Thyroid gland (tissue), 4 donors: ENCODE measurements at regions not wholly inside any gene's neighbourhood (a gene's known extent, or its start where the extent isn't known, plus 50 kb on each side); places are given as distances from the start of the nearest gene placed in this dataset.

Experiments
- DNase-seq, 2 donors: peaks; one replicate each; pipeline ENCODE4 v3.0.0-alpha.2; 2019
- H3K27ac ChIP-seq, 3 donors: fragments of 200-600 bp; sonication (generic); 1 replicate in 2 of 3; 2 replicates in 1 of 3; pipeline ENCODE4 v1.5.1; 2016 to 2019; ENCODE audit warnings: mild to moderate bottlenecking in 1 of 3, moderate library complexity in 1 of 3
- H3K27me3 ChIP-seq: fragments of 200-600 bp; sonication (generic); one replicate; pipeline ENCODE4 v1.5.1; 2019
- H3K36me3 ChIP-seq, 2 donors: fragments of 200-600 bp; sonication (generic); one replicate each; pipeline ENCODE4 v1.5.1; 2016 to 2019
- H3K4me1 ChIP-seq, 2 donors: fragments of 200-600 bp; sonication (generic); one replicate each; pipeline ENCODE4 v1.5.1; 2017 to 2019
- H3K4me3 ChIP-seq, 3 donors: fragments of 200-600 bp; sonication (generic); replicated peaks in 1 of 3; 1 replicate in 2 of 3; 2 replicates in 1 of 3; pipeline ENCODE4 v1.5.1; 2016; ENCODE audit warnings: mild to moderate bottlenecking in 1 of 3
- H3K9me3 ChIP-seq: fragments of 200-600 bp; sonication (generic); one replicate; pipeline ENCODE4 v1.5.1; 2017
- CTCF ChIP-seq, 6 experiments: fragments of 200-600 bp in 3 of 6; fragments of 450-650 bp in 3 of 6; sonication (generic) in 3 of 6; IDR thresholded peaks; one replicate each; pipeline ENCODE4 v1.5.1; 2016 to 2019; ENCODE audit warnings: antibody characterized with exemption in 6 of 6, mild to moderate bottlenecking in 2 of 6, inconsistent platforms in 1 of 6, moderate library complexity in 1 of 6
- POLR2A ChIP-seq, 2 donors: fragments of 450-650 bp; IDR thresholded peaks; one replicate each; pipeline ENCODE4 v1.6.1; 2017; ENCODE audit warnings: antibody characterized with exemption in 2 of 2, mild to moderate bottlenecking in 2 of 2, moderate library complexity in 1 of 2
- WGBS, 2 donors: methylation state at CpG; one replicate each; pipeline ENCODE4 v1.1.5; 2017; 5-methylcytosine and 5-hydroxymethylcytosine counted together
- intact Hi-C: fragments of 100-400 bp; cut with DNase I; formaldehyde crosslinking; loops from one replicate; pipeline ENCODE4 v1.15.1; 2023

DNA sequence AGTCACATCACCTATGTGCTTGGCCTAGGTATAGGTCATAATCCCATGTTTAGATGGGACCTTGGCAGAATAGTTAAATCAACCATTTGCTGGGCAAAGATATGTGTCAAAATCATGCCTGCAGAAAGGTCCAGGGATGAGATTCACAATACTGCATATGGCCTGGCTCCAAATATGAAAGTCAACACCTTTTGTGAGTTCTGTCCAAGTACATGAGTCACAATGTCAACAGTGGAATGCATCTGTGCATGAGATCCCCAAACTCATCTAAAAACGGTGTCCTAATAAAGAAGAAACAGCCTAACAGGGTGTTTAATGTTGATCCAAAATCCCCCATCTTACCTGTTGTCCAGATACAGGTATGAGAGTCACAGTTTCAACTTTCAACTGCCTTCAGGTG lies 1847.5 kb downstream of the TP53TG3F start:
- Histone ChIP-seq H3K4me1 (no peaks in the 10 kb centered on the region), H3K36me3 (no peaks in the 10 kb centered on the region), H3K4me3 (no peak overlapping the region), H3K27ac (no peak overlapping the region), H3K27me3 (no peaks in the 10 kb centered on the region), H3K9me3 (no peaks in the 10 kb centered on the region)
- no peak for DNase-seq
- intact Hi-C loops = no loop called here
- WGBS, 2 donors = 13 to 14% methylated on average over 1 of the region's 1 CpG
- TF ChIP-seq POLR2A (IDR thresholded peaks at IDR 0.05) = no peak
- no peak for TF ChIP-seq CTCF (IDR thresholded peaks at IDR 0.05)

DNA sequence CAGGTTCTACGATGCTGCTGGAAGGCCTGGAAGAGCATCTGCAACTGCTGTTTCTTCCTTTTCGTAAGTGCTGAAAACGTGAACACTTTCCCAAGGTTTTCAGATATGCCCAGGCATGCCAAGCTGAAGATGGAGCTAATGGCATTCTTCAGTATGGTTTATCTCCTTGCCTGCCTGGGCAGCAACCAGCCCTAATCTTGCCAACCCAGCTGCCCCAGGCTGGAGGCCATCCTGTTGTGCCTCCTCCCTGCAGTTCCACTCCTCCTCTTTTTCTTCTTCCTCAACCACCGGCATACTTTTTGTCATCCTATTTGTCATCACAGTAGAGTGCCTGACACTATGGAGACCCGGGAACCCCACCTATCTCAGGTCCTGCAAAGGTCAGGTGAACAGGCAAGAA lies 1849.3 kb downstream of the TP53TG3F start:
- Histone ChIP-seq H3K4me1 (no peaks in the 10 kb centered on the region), H3K27me3 (no peaks in the 10 kb centered on the region), H3K9me3 (no peaks in the 10 kb centered on the region), H3K27ac (no peak overlapping the region), H3K4me3 (no peak overlapping the region), H3K36me3 (no peaks in the 10 kb centered on the region)
- no peak for TF ChIP-seq POLR2A (IDR thresholded peaks at IDR 0.05)
- no peak for TF ChIP-seq CTCF (IDR thresholded peaks at IDR 0.05)
- DNase-seq = no peak
- intact Hi-C loops = no loop called here
- 64 to 66% methylated on average over 5 of the region's 5 CpGs for WGBS, 2 donors

- WGBS, 2 donors = 77 to 83% methylated on average over 3 of the region's 3 CpGs
- H3K9me3 ChIP-seq = no peaks in the 10 kb centered on the region
- no peaks in the 10 kb centered on the region for H3K27me3 ChIP-seq
- TF ChIP-seq POLR2A (IDR thresholded peaks at IDR 0.05) (no peak), CTCF (IDR thresholded peaks at IDR 0.05) (no peak)
- no peak overlapping the region for H3K27ac ChIP-seq
- no peaks in the 10 kb centered on the region for H3K4me1 ChIP-seq
- H3K36me3 ChIP-seq = no peaks in the 10 kb centered on the region
- no peak for DNase-seq
- intact Hi-C loops = no loop called here
- no peak overlapping the region for H3K4me3 ChIP-seq
Observed at GRCh38 chr16:35310999-35311398, 1851.6 kb downstream of the TP53TG3F start.

GRCh38 chr16:35311475-35311874 lies 1852.1 kb downstream of the TP53TG3F start:
- DNase-seq = no peak
- Histone ChIP-seq H3K36me3 (no peaks in the 10 kb centered on the region), H3K27ac (no peak overlapping the region), H3K4me3 (no peak overlapping the region), H3K9me3 (no peaks in the 10 kb centered on the region), H3K27me3 (no peaks in the 10 kb centered on the region), H3K4me1 (no peaks in the 10 kb centered on the region)
- intact Hi-C loops = no loop called here
- 57 to 69% methylated on average over 10 of the region's 10 CpGs for WGBS, 2 donors
- no peak for TF ChIP-seq POLR2A (IDR thresholded peaks at IDR 0.05)
- TF ChIP-seq CTCF (IDR thresholded peaks at IDR 0.05) = no peak

- Histone ChIP-seq H3K9me3 (no peaks in the 10 kb centered on the region), H3K27ac (no peak overlapping the region), H3K36me3 (no peaks in the 10 kb centered on the region), H3K4me3 (no peak overlapping the region), H3K27me3 (no peaks in the 10 kb centered on the region), H3K4me1 (no peaks in the 10 kb centered on the region)
- TF ChIP-seq POLR2A (IDR thresholded peaks at IDR 0.05) (no peak), CTCF (IDR thresholded peaks at IDR 0.05) (no peak)
- 44 to 55% methylated on average over 3 of the region's 3 CpGs for WGBS, 2 donors
- intact Hi-C loops = no loop called here
- DNase-seq = no peak
Observed at GRCh38 chr16:35314298-35314697, 1854.9 kb downstream of the TP53TG3F start.
